Pancreas (tissue), 10 donors: ENCODE measurements at regions not wholly inside any gene's neighbourhood (a gene's known extent, or its start where the extent isn't known, plus 50 kb on each side); places are given as distances from the start of the nearest gene placed in this dataset.

ENCODE experiments used
- ATAC-seq, 4 donors: fragments of 200-7000 bp; cut with Tn5 transposase; one replicate each; pipeline versions ENCODE4 v1.8.0 to v1.9.1; 2020; ENCODE audit warnings: mild to moderate bottlenecking in 4 of 4, moderate library complexity in 4 of 4
- DNase-seq, 6 donors: peaks; one replicate each; pipeline ENCODE4 v3.0.0-alpha.2; 2020
- FAIRE-seq: peaks from 2 replicates; lab custom pipeline; 2012; peaks lifted over from hg19 to GRCh38; lab: Jason Lieb, UNC
- H3K27ac ChIP-seq, 4 donors: fragments of 200-600 bp; sonication (generic); 1 replicate in 3 of 4; 2 replicates in 1 of 4; pipeline versions ENCODE4 v1.5.0 to v1.8.0; 2020
- H3K27me3 ChIP-seq, 4 donors: fragments of 200-600 bp; one replicate each; pipeline ENCODE4 v1.8.0; 2021
- H3K36me3 ChIP-seq, 3 donors: fragments of 200-600 bp; sonication (generic) in 1 of 3; one replicate each; pipeline versions ENCODE4 v1.5.0 to v1.8.0; 2020 to 2021
- H3K4me1 ChIP-seq, 3 donors: fragments of 200-600 bp; one replicate each; pipeline ENCODE4 v1.8.0; 2021
- H3K4me3 ChIP-seq, 4 donors: fragments of 200-600 bp; sonication (generic) in 2 of 4; one replicate each; pipeline versions ENCODE4 v1.5.0 to v1.8.0; 2020 to 2021
- H3K9me3 ChIP-seq, 4 donors: fragments of 200-600 bp; one replicate each; pipeline ENCODE4 v1.8.0; 2021
- CTCF ChIP-seq, 4 donors: fragments of 200-600 bp; sonication (generic) in 3 of 4; IDR thresholded peaks; one replicate each; pipeline versions ENCODE4 v1.5.0 to v1.8.0; 2021; ENCODE audit warnings: antibody characterized with exemption in 4 of 4
- WGBS, 2 donors: extraction: QIAGEN DNeasy Blood & Tissue Kit; methylation state at CpG; one replicate each; pipeline ENCODE4 v1.1.7; 2013; 5-methylcytosine and 5-hydroxymethylcytosine counted together
- intact Hi-C, 3 donors: fragments of 100-400 bp; cut with DNase I; formaldehyde crosslinking; loops; one replicate each; pipeline versions ENCODE4 v1.11.1 to v1.14.2; 2022
- donor health status: healthy with polysubstance abuse.
- donor health status: DM: no; HTN: no; CAD: no; lungs with moderate emphysema.
- donor health status: DM: no; HTN: no; CAD: no.
- donor health status: control.
- donor health status: control.
- donor health status: Bipolar disorder and iron deficiency.
- donor health status: DM: yes; HTN: yes; CAD: no.
- donor health status: DM: no; HTN: no; CAD: no.
- donor health status: DM: no; HTN: no; CAD: no.
- donor health status: DM: yes; HTN: yes; CAD: no.

GRCh38 chr4:53714236-53715140 is 123.2 kb upstream of the LNX1 start:
- H3K27me3 ChIP-seq: no peaks in the 10 kb centered on the region
- ATAC-seq: no peak
- no peak for DNase-seq
- no peaks in the 10 kb centered on the region for H3K36me3 ChIP-seq
- no peaks in the 10 kb centered on the region for H3K9me3 ChIP-seq
- no peak for TF ChIP-seq CTCF (IDR thresholded peaks at IDR 0.05)
- FAIRE-seq: no peak
- 74% methylated on average over 6 of the region's 6 CpGs for WGBS, 2 donors
- no peak overlapping the region for H3K4me3 ChIP-seq
- no peak overlapping the region for H3K27ac ChIP-seq
- H3K4me1 ChIP-seq: no peaks in the 10 kb centered on the region
- intact Hi-C loops: no loop called here

- ATAC-seq: no peak
- H3K36me3 ChIP-seq: no peaks in the 10 kb centered on the region
- FAIRE-seq: no peak
- H3K27me3 ChIP-seq: no peaks in the 10 kb centered on the region
- intact Hi-C loops: no loop called here
- H3K4me3 ChIP-seq: no peak overlapping the region
- TF ChIP-seq CTCF (IDR thresholded peaks at IDR 0.05): no peak
- H3K27ac ChIP-seq: no peak overlapping the region
- DNase-seq: no peak
- no peaks in the 10 kb centered on the region for H3K4me1 ChIP-seq
- H3K9me3 ChIP-seq: no peaks in the 10 kb centered on the region
These were observed 122.5 kb upstream of the LNX1 start for GRCh38 chr4:53713767-53714166.

- 76 to 91% methylated on average over 3 of the region's 3 CpGs for WGBS, 2 donors
- no peaks in the 10 kb centered on the region for H3K36me3 ChIP-seq
- no peak for FAIRE-seq
- intact Hi-C loops: no loop called here
- no peak overlapping the region for H3K27ac ChIP-seq
- no peak overlapping the region for H3K4me3 ChIP-seq
- DNase-seq: no peak
- no peak for ATAC-seq
- TF ChIP-seq CTCF (IDR thresholded peaks at IDR 0.05): no peak
- H3K27me3 ChIP-seq: no peaks in the 10 kb centered on the region
- no peaks in the 10 kb centered on the region for H3K4me1 ChIP-seq
- no peaks in the 10 kb centered on the region for H3K9me3 ChIP-seq
These were observed 122.0 kb upstream of the LNX1 start for GRCh38 chr4:53713296-53713695.

GRCh38 chr4:53712408-53713020 is 121.2 kb upstream of the LNX1 start:
- DNase-seq (no peak), ATAC-seq (peak in 3 of 4 donors; percentile 29 to 68 (median 61)), FAIRE-seq (no peak)
- TF ChIP-seq CTCF (IDR thresholded peaks at IDR 0.05): no peak
- H3K9me3 ChIP-seq: no peaks in the 10 kb centered on the region
- intact Hi-C loops: no loop called here
- 37 to 48% methylated on average over 8 of the region's 8 CpGs for WGBS, 2 donors
- H3K4me3 ChIP-seq: no peak overlapping the region
- no peaks in the 10 kb centered on the region for H3K4me1 ChIP-seq
- H3K36me3 ChIP-seq: no peaks in the 10 kb centered on the region
- no peaks in the 10 kb centered on the region for H3K27me3 ChIP-seq
- H3K27ac ChIP-seq: no peak overlapping the region

GRCh38 chr4:53711926-53712325 is 120.6 kb upstream of the LNX1 start:
- Histone ChIP-seq H3K27ac (no peak overlapping the region), H3K36me3 (no peaks in the 10 kb centered on the region), H3K9me3 (no peaks in the 10 kb centered on the region), H3K4me3 (no peak overlapping the region), H3K4me1 (no peaks in the 10 kb centered on the region), H3K27me3 (no peaks in the 10 kb centered on the region)
- intact Hi-C loops: no loop called here
- ATAC-seq (peak in 1 of 4 donors; percentile 27), DNase-seq (no peak), FAIRE-seq (no peak)
- WGBS, 2 donors: 52 to 73% methylated on average over 2 of the region's 2 CpGs
- TF ChIP-seq CTCF (IDR thresholded peaks at IDR 0.05): no peak
